Left colon (tissue), 2 donors: ENCODE measurements at regions not wholly inside any gene's neighbourhood (a gene's known extent, or its start where the extent isn't known, plus 50 kb on each side); places are given as distances from the start of the nearest gene placed in this dataset.

Source experiments
- ATAC-seq: fragments of 200-7000 bp; cut with Tn5 transposase; one replicate; pipeline ENCODE4 v1.9.1; 2020; ENCODE audit warnings: mild to moderate bottlenecking, moderate library complexity
- DNase-seq, 2 donors: peaks; one replicate each; pipeline ENCODE4 v3.0.0-alpha.2; 2020
- intact Hi-C, 2 donors: fragments of 100-400 bp; cut with DNase I in 1 of 2; cut with micrococcal nuclease in 1 of 2; formaldehyde crosslinking; loops; one replicate each; pipeline versions ENCODE4 v1.11.2 to v1.14.0; 2022; cut with DNase I, micrococcal nuclease
- donor health status: DM: no; HTN: no; CAD: no.
- donor health status: DM: yes; HTN: yes; CAD: no.

- no peak for ATAC-seq
- intact Hi-C loops, result no loop called here
- DNase-seq, result no peak
Measured at GRCh38 chr3:177742273-177742672, 545.0 kb upstream of the TBL1XR1 start.

- DNase-seq (no peak), ATAC-seq (no peak)
- intact Hi-C loops, result no loop called here
Measured at GRCh38 chr3:177743173-177743890, 546.0 kb upstream of the TBL1XR1 start.

GRCh38 chr3:177744873-177745606 is 547.8 kb upstream of the TBL1XR1 start:
- ATAC-seq (no peak), DNase-seq (no peak)
- intact Hi-C loops, result no loop called here

GRCh38 chr3:177745607-177746005 is 548.3 kb upstream of the TBL1XR1 start:
- DNase-seq (no peak), ATAC-seq (no peak)
- intact Hi-C loops, result no loop called here

- intact Hi-C loops, result no loop called here
- ATAC-seq (no peak), DNase-seq (no peak)
Measured at GRCh38 chr3:177746337-177746933, 549.2 kb upstream of the TBL1XR1 start.

- DNase-seq, result no peak
- no peak for ATAC-seq
- intact Hi-C loops, result no loop called here
Measured at GRCh38 chr3:177749836-177750235, 552.6 kb upstream of the TBL1XR1 start.

GRCh38 chr3:177750436-177750835 is 553.2 kb upstream of the TBL1XR1 start:
- DNase-seq (no peak), ATAC-seq (no peak)
- intact Hi-C loops, result no loop called here

- DNase-seq (no peak), ATAC-seq (no peak)
- intact Hi-C loops, result no loop called here
Measured at GRCh38 chr3:177751770-177752169, 554.5 kb upstream of the TBL1XR1 start.

- intact Hi-C loops, result no loop called here
- ATAC-seq, result no peak
Measured at GRCh38 chr3:177752831-177753230, 555.5 kb upstream of the TBL1XR1 start.

GRCh38 chr3:177753451-177754155 is 556.3 kb upstream of the TBL1XR1 start:
- DNase-seq (peak; percentile 12 to 32), ATAC-seq (peak; percentile 36)
- intact Hi-C loops, result no loop called here

More at GRCh38 chr3:177752831-177753230, 555.5 kb upstream of the TBL1XR1 start:
- no peak for DNase-seq

- DNase-seq (no peak), ATAC-seq (no peak)
- intact Hi-C loops, result no loop called here
Measured at GRCh38 chr3:177754508-177754921, 557.2 kb upstream of the TBL1XR1 start.

GRCh38 chr3:177758126-177758525 is 560.8 kb upstream of the TBL1XR1 start:
- ATAC-seq, result no peak

GRCh38 chr3:177760803-177761202 is 563.5 kb upstream of the TBL1XR1 start:
- ATAC-seq (no peak), DNase-seq (no peak)
- intact Hi-C loops, result no loop called here

More at GRCh38 chr3:177758126-177758525, 560.8 kb upstream of the TBL1XR1 start:
- DNase-seq, result no peak
- intact Hi-C loops, result no loop called here

- ATAC-seq (no peak), DNase-seq (no peak)
- intact Hi-C loops, result no loop called here
Measured at GRCh38 chr3:177764377-177764912, 567.2 kb upstream of the TBL1XR1 start.

- ATAC-seq (no peak), DNase-seq (no peak)
- intact Hi-C loops, result no loop called here
Measured at GRCh38 chr3:177764933-177765332, 567.7 kb upstream of the TBL1XR1 start.

GRCh38 chr3:177770383-177771230 is 573.3 kb upstream of the TBL1XR1 start:
- DNase-seq, result no peak
- no peak for ATAC-seq
- intact Hi-C loops, result no loop called here

- intact Hi-C loops, result no loop called here
- DNase-seq (no peak), ATAC-seq (no peak)
Measured at GRCh38 chr3:177771780-177772179, 574.5 kb upstream of the TBL1XR1 start.

- ATAC-seq (no peak), DNase-seq (no peak)
- intact Hi-C loops, result no loop called here
Measured at GRCh38 chr3:177772908-177773557, 575.8 kb upstream of the TBL1XR1 start.
